Heart left ventricle (tissue), 16 donors: ENCODE measurements at regions not wholly inside any gene's neighbourhood (a gene's known extent, or its start where the extent isn't known, plus 50 kb on each side); places are given as distances from the start of the nearest gene placed in this dataset.

ENCODE experiments used
- ATAC-seq, 4 donors: fragments of 200-7000 bp; cut with Tn5 transposase; one replicate each; pipeline ENCODE4 v1.9.1; 2020 to 2022; ENCODE audit warnings: moderate library complexity in 4 of 4, mild to moderate bottlenecking in 3 of 4, moderate number of reproducible peaks in 1 of 4
- DNase-seq, 5 donors: peaks; one replicate each; pipeline ENCODE4 v3.0.0-alpha.2; 2020
- H3K27ac ChIP-seq, 12 donors: fragments of 200-600 bp; sonication (generic) in 4 of 12; one replicate each; pipeline versions ENCODE4 v1.5.0 to v1.8.0; 2016 to 2022; ENCODE audit warnings: mild to moderate bottlenecking in 2 of 12
- H3K27me3 ChIP-seq, 9 donors: fragments of 200-600 bp; sonication (generic) in 2 of 9; one replicate each; pipeline versions ENCODE4 v1.5.1 to v1.8.0; 2016 to 2022; ENCODE audit warnings: mild to moderate bottlenecking in 3 of 9
- H3K36me3 ChIP-seq, 9 donors: fragments of 200-600 bp; sonication (generic) in 2 of 9; one replicate each; pipeline versions ENCODE4 v1.5.0 to v1.8.0; 2018 to 2022; ENCODE audit warnings: mild to moderate bottlenecking in 2 of 9
- H3K4me1 ChIP-seq, 12 donors: fragments of 200-600 bp; sonication (generic) in 4 of 12; one replicate each; pipeline versions ENCODE4 v1.5.0 to v1.8.0; 2016 to 2022; ENCODE audit warnings: mild to moderate bottlenecking in 3 of 12
- H3K4me3 ChIP-seq, 12 donors: fragments of 200-600 bp; sonication (generic) in 4 of 12; one replicate each; pipeline versions ENCODE4 v1.5.0 to v1.8.0; 2017 to 2022; ENCODE audit warnings: mild to moderate bottlenecking in 9 of 12, moderate library complexity in 4 of 12
- H3K9me3 ChIP-seq, 12 donors: fragments of 200-600 bp; sonication (generic) in 4 of 12; one replicate each; pipeline versions ENCODE4 v1.5.0 to v1.8.0; 2016 to 2022; ENCODE audit warnings: mild to moderate bottlenecking in 1 of 12
- POLR2A ChIP-seq, 2 donors: fragments of 450-650 bp; IDR thresholded peaks; one replicate each; pipeline ENCODE4 v1.6.1; 2017; ENCODE audit warnings: antibody characterized with exemption in 2 of 2, mild to moderate bottlenecking in 2 of 2, moderate library complexity in 2 of 2
- WGBS, 4 donors: extraction: QIAGEN DNeasy Blood & Tissue Kit in 2 of 4; methylation state at CpG; one replicate each; pipeline versions ENCODE4 v1.1.5 to v1.1.7; 2013 to 2018; 5-methylcytosine and 5-hydroxymethylcytosine counted together
- intact Hi-C, 10 donors: fragments of 100-400 bp; cut with DNase I; formaldehyde crosslinking; loops; one replicate each; pipeline versions ENCODE4 v1.11.1 to v1.14.2; 2022
- TF ChIP-seq, protein P1 (sequence below), 12 donors: fragments of 200-600 bp; sonication (generic) in 4 of 12; IDR thresholded peaks; one replicate each; pipeline versions ENCODE4 v1.5.0 to v1.8.0; 2018 to 2022; ENCODE audit warnings: antibody characterized with exemption in 12 of 12, mild to moderate bottlenecking in 5 of 12
- donor health status: ischemic (EF 13 %, LVEDD 7.1; RV severe dilation, severe dysfunction).
- donor health status: healthy with polysubstance abuse.
- donor health status: DM: no; HTN: yes; CAD: no.
- donor health status: DM: no; HTN: no; CAD: no.
- donor health status: ischemic (EF 25% LVEDD 6.9; RV normal size, moderate dysfunction).
- donor health status: ischemic (EF 25% LVEDD 5.7; RV mildly dilated, moderate dysfunction).
- donor health status: healthy.
- donor health status: DM: yes; HTN: yes; CAD: no.
- donor health status: ischemic (EF 35%, LVEDD 5.7; RV mildly dilated, moderate dysfunction).
- donor health status: nonischemic (EF 11% LVEDD 7.7; RV severe dilation, severe dysfunction).
- donor health status: DM: yes; HTN: yes; CAD: no.
- donor health status: PGD.
- donor health status: ischemic (EF 29% LVEDD 5.4; RV normal size, mild dysfunction).
- donor health status: nonischemic (EF 23%, LVEDD 6.1; RV moderate dilation, normal function).

GRCh38 chr5:33336891-33337636 lies 103.7 kb upstream of the TARS1 start:
- Histone ChIP-seq H3K4me3 (no peak overlapping the region), H3K4me1 (peaks cover 0 to 12% (median 0%) of the 10 kb centered on the region in 12 donors), H3K27ac (peak overlapping the region in 1 of 12 donors; percentile 59), H3K9me3 (no peaks in the 10 kb centered on the region), H3K27me3 (no peaks in the 10 kb centered on the region), H3K36me3 (no peaks in the 10 kb centered on the region)
- intact Hi-C loops, result no loop called here
- no peak for DNase-seq
- ATAC-seq, result no peak
- TF ChIP-seq POLR2A (IDR thresholded peaks at IDR 0.05), result no peak
- TF ChIP-seq, protein P1, sequence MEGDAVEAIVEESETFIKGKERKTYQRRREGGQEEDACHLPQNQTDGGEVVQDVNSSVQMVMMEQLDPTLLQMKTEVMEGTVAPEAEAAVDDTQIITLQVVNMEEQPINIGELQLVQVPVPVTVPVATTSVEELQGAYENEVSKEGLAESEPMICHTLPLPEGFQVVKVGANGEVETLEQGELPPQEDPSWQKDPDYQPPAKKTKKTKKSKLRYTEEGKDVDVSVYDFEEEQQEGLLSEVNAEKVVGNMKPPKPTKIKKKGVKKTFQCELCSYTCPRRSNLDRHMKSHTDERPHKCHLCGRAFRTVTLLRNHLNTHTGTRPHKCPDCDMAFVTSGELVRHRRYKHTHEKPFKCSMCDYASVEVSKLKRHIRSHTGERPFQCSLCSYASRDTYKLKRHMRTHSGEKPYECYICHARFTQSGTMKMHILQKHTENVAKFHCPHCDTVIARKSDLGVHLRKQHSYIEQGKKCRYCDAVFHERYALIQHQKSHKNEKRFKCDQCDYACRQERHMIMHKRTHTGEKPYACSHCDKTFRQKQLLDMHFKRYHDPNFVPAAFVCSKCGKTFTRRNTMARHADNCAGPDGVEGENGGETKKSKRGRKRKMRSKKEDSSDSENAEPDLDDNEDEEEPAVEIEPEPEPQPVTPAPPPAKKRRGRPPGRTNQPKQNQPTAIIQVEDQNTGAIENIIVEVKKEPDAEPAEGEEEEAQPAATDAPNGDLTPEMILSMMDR (IDR thresholded peaks at IDR 0.05), result no peak
- WGBS, 4 donors, result 67 to 75% (median 74%) methylated on average over 4 of the region's 4 CpGs

- no peak overlapping the region for H3K4me3 ChIP-seq
- peak overlapping the region in 1 of 12 donors; percentile 59 for H3K27ac ChIP-seq
- no peaks in the 10 kb centered on the region for H3K27me3 ChIP-seq
- no peak for DNase-seq
- no peaks in the 10 kb centered on the region for H3K36me3 ChIP-seq
- no peak for ATAC-seq
- TF ChIP-seq, protein P1 (IDR thresholded peaks at IDR 0.05), result no peak
- no peak for TF ChIP-seq POLR2A (IDR thresholded peaks at IDR 0.05)
- no peaks in the 10 kb centered on the region for H3K9me3 ChIP-seq
- intact Hi-C loops, result no loop called here
- 63 to 74% (median 70%) methylated on average over 2 of the region's 2 CpGs for WGBS, 4 donors
- peaks cover 0 to 12% (median 0%) of the 10 kb centered on the region in 12 donors for H3K4me1 ChIP-seq
Observed at GRCh38 chr5:33337637-33337992, 103.2 kb upstream of the TARS1 start.

DNA sequence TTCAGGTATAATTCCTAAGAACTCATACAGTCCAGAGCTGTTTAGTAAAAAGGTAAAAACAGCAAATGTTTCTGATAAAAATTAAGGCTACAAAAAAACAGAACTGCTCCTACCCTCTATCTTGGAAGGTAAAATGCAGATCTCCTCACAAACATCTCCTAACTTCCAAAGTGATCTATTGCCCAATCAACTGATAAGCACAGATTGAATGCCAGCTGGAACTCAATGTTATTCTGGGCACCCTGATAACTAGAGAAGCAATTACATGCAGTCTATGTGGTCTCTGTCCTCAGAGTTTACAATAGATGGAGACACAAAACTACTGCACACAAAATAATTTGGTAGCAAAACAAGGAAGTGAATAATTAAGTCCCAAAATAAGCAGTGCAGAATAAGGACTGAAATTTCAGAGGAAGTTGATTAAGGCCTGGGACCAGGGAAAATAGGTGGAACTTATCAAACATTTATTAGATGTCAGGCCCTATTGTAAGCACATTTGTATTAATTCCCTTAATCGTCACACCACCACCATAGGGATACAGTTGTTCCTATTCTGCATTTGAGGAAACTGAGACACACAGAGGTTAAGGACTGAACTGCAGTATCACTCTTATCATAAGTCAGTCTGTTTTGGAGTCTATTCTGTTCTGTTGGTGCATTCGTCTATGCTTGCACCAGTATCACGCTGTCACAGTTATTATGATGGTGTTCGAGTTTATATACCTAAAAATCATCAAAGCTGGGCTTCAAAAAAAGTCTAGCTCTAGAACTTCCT lies 102.2 kb upstream of the TARS1 start:
- 73 to 85% (median 79%) methylated on average over 4 of the region's 4 CpGs for WGBS, 4 donors

DNA sequence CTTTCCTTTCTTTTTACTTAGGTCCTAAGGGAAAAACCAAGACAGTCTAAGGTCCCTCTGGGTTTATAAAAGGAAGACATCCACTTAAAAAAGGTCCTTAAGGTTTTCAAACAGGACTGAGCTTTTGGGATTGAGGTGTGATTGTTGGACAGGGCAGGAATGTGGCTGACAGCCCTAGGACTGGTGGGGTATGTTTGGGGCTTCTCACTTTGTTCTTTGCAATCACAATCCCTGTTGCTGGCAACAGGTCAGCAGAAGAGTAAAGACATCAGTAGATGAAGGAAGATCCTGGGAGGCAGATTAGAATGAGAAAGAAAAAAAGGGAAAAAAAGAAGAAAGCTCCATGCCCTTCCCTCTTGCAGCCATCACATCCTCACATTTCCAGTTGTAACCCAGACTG lies 101.4 kb upstream of the TARS1 start:
- intact Hi-C loops, result no loop called here
- no peak for ATAC-seq

More for the DNA sequence above, 102.2 kb upstream of the TARS1 start:
- no peaks in the 10 kb centered on the region for H3K27me3 ChIP-seq
- intact Hi-C loops, result no loop called here
- ATAC-seq, result no peak
- no peak for DNase-seq
- TF ChIP-seq, protein P1 (IDR thresholded peaks at IDR 0.05), result peak in 1 of 12 donors; percentile 16
- TF ChIP-seq POLR2A (IDR thresholded peaks at IDR 0.05), result no peak
- H3K36me3 ChIP-seq, result no peaks in the 10 kb centered on the region
- peak overlapping the region in 1 of 12 donors; percentile 59 for H3K27ac ChIP-seq
- no peaks in the 10 kb centered on the region for H3K9me3 ChIP-seq
- H3K4me3 ChIP-seq, result no peak overlapping the region
- peaks cover 0 to 12% (median 0%) of the 10 kb centered on the region in 12 donors for H3K4me1 ChIP-seq

More for the DNA sequence above, 101.4 kb upstream of the TARS1 start:
- no peaks in the 10 kb centered on the region for H3K9me3 ChIP-seq
- TF ChIP-seq, protein P1 (IDR thresholded peaks at IDR 0.05), result no peak
- TF ChIP-seq POLR2A (IDR thresholded peaks at IDR 0.05), result no peak
- DNase-seq, result no peak
- peaks cover 0 to 19% (median 0%) of the 10 kb centered on the region in 12 donors for H3K4me1 ChIP-seq
- H3K4me3 ChIP-seq, result no peak overlapping the region
- H3K36me3 ChIP-seq, result no peaks in the 10 kb centered on the region
- peak overlapping the region in 1 of 12 donors; percentile 59 for H3K27ac ChIP-seq
- H3K27me3 ChIP-seq, result no peaks in the 10 kb centered on the region
